Fibroblast of lung (primary cell): ENCODE measurements at regions not wholly inside any gene's neighbourhood (a gene's known extent, or its start where the extent isn't known, plus 50 kb on each side); places are given as distances from the start of the nearest gene placed in this dataset.

ENCODE experiments used
- DNase-seq, 2 donors: peaks; one replicate each; pipeline versions ENCODE4 v3.0.0 to v3.0.0-alpha.2; 2010; ENCODE audit warnings: low read depth in 2 of 2
- H2AFZ ChIP-seq: 2 replicates; pipeline ENCODE4 v1.5.1; 2012; ENCODE audit warnings: low read length, control low read depth, inconsistent platforms
- H3K27ac ChIP-seq: 2 replicates; pipeline ENCODE4 v1.5.1; 2011; ENCODE audit warnings: low read length, control low read depth; ENCODE audit not compliant: insufficient read depth
- H3K27me3 ChIP-seq: 2 replicates; pipeline ENCODE4 v1.5.1; 2011; ENCODE audit warnings: mild to moderate bottlenecking, low read length; ENCODE audit not compliant: control insufficient read depth, insufficient read depth
- H3K36me3 ChIP-seq: 2 replicates; pipeline ENCODE4 v1.5.1; 2011; ENCODE audit warnings: low read length; ENCODE audit not compliant: control insufficient read depth, insufficient read depth
- H3K4me1 ChIP-seq: 2 replicates; pipeline ENCODE4 v1.5.1; 2011; ENCODE audit warnings: low read length; ENCODE audit not compliant: control insufficient read depth, insufficient read depth; ENCODE audit errors: extremely low read depth
- H3K4me2 ChIP-seq: 2 replicates; pipeline ENCODE4 v1.5.1; 2011; ENCODE audit warnings: low read length, control low read depth; ENCODE audit not compliant: insufficient read depth; ENCODE audit errors: extremely low read depth
- H3K4me3 ChIP-seq, 4 experiments: fragments of 200-600 bp in 1 of 4; sonication (generic) in 1 of 4; replicated peaks in 1 of 4; 2 replicates each; pipeline ENCODE4 v1.5.1; 2011 to 2016; ENCODE audit warnings: low read length in 4 of 4, low read depth in 3 of 4, mild to moderate bottlenecking in 3 of 4, control low read depth in 2 of 4, inconsistent platforms in 1 of 4, mixed read lengths in 1 of 4; ENCODE audit not compliant: insufficient read depth in 1 of 4; ENCODE audit errors: control extremely low read depth in 1 of 4
- H3K79me2 ChIP-seq: 2 replicates; pipeline ENCODE4 v1.5.1; 2012; ENCODE audit warnings: mild to moderate bottlenecking, low read length, inconsistent platforms; ENCODE audit not compliant: control insufficient read depth, insufficient read depth
- H3K9ac ChIP-seq: 2 replicates; pipeline ENCODE4 v1.5.1; 2011; ENCODE audit warnings: mild to moderate bottlenecking, low read length, control low read depth; ENCODE audit not compliant: insufficient read depth
- H3K9me3 ChIP-seq: 2 replicates; pipeline ENCODE4 v1.5.1; 2012; ENCODE audit warnings: low read depth, low read length; ENCODE audit not compliant: control insufficient read depth, insufficient read depth
- H4K20me1 ChIP-seq: 2 replicates; pipeline ENCODE4 v1.5.1; 2011; ENCODE audit warnings: low read length; ENCODE audit not compliant: control insufficient read depth, insufficient read depth; ENCODE audit errors: extremely low read depth
- CTCF ChIP-seq, 2 donors: IDR thresholded peaks in 1 of 2; conservative IDR thresholded peaks in 1 of 2; 1 replicate in 1 of 2; 2 replicates in 1 of 2; pipeline ENCODE4 v1.5.1; 2011 to 2012; ENCODE audit warnings: low read length in 2 of 2, control low read depth in 1 of 2, inconsistent platforms in 1 of 2, low read depth in 1 of 2, mild to moderate bottlenecking in 1 of 2
- EZH2 ChIP-seq: IDR thresholded peaks from 2 replicates; pipeline ENCODE4 v1.5.1; 2012; ENCODE audit warnings: low read length, control low read depth, mild to moderate bottlenecking; ENCODE audit errors: missing control alignments

DNA sequence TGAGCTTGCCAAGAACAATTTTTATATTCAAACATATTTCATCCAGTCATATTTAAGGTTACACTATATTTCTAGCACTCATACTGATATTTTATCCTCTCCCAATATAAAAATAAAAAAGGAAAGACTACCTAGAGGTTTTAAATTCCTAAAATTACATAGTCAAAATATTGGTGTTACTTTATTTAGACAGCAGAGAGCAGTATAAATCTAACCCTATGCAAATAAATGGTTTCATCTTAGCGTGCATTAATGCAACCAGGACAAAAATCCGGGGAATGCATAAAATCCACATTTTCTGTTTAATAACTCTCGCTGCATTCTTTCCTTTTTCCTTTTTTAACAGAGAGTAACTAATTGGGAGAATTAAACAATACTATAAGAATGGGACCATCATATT, 1447.4 kb upstream of the ALCAM start:
- no peak overlapping the region for H3K4me3 ChIP-seq
- H3K36me3 ChIP-seq, result no peaks in the 10 kb centered on the region
- no peak for DNase-seq
- H4K20me1 ChIP-seq, result no peaks in the 10 kb centered on the region
- no peaks in the 10 kb centered on the region for H3K79me2 ChIP-seq
- H3K4me2 ChIP-seq, result no peak overlapping the region
- no peak overlapping the region for H2AFZ ChIP-seq
- no peak overlapping the region for H3K27ac ChIP-seq
- H3K9me3 ChIP-seq, result no peaks in the 10 kb centered on the region
- no peaks in the 10 kb centered on the region for H3K4me1 ChIP-seq
- H3K9ac ChIP-seq, result no peak overlapping the region
- no peaks in the 10 kb centered on the region for H3K27me3 ChIP-seq
- no peak for TF ChIP-seq EZH2
- TF ChIP-seq CTCF (conservative IDR thresholded peaks at IDR 0.05 in 1 of 2, IDR thresholded peaks at IDR 0.05 in 1 of 2; ENCODE audit: low read depth in 1 of 2, low read length in 2 of 2), result no peak

GRCh38 chr3:103923907-103924306, 1442.8 kb upstream of the ALCAM start:
- no peaks in the 10 kb centered on the region for H3K4me1 ChIP-seq

GRCh38 chr3:103924544-103924943, 1442.2 kb upstream of the ALCAM start:
- no peaks in the 10 kb centered on the region for H3K27me3 ChIP-seq
- no peaks in the 10 kb centered on the region for H4K20me1 ChIP-seq
- no peaks in the 10 kb centered on the region for H3K4me1 ChIP-seq
- no peak overlapping the region for H3K4me3 ChIP-seq
- no peaks in the 10 kb centered on the region for H3K36me3 ChIP-seq
- H3K4me2 ChIP-seq, result no peak overlapping the region
- no peak for DNase-seq
- no peaks in the 10 kb centered on the region for H3K9me3 ChIP-seq
- H3K79me2 ChIP-seq, result no peaks in the 10 kb centered on the region
- TF ChIP-seq EZH2 (no peak), CTCF (conservative IDR thresholded peaks at IDR 0.05 in 1 of 2, IDR thresholded peaks at IDR 0.05 in 1 of 2; ENCODE audit: low read depth in 1 of 2, low read length in 2 of 2) (no peak)
- no peak overlapping the region for H3K27ac ChIP-seq
- H2AFZ ChIP-seq, result no peak overlapping the region
- H3K9ac ChIP-seq, result no peak overlapping the region

More at GRCh38 chr3:103923907-103924306, 1442.8 kb upstream of the ALCAM start:
- TF ChIP-seq EZH2 (no peak), CTCF (conservative IDR thresholded peaks at IDR 0.05 in 1 of 2, IDR thresholded peaks at IDR 0.05 in 1 of 2; ENCODE audit: low read depth in 1 of 2, low read length in 2 of 2) (no peak)
- Histone ChIP-seq H3K4me3 (no peak overlapping the region), H3K4me2 (no peak overlapping the region), H4K20me1 (no peaks in the 10 kb centered on the region), H3K79me2 (no peaks in the 10 kb centered on the region), H3K27ac (no peak overlapping the region), H2AFZ (no peak overlapping the region), H3K27me3 (no peaks in the 10 kb centered on the region), H3K9ac (no peak overlapping the region), H3K36me3 (no peaks in the 10 kb centered on the region), H3K9me3 (no peaks in the 10 kb centered on the region)
- no peak for DNase-seq
